ENCODE measurements at regions not wholly inside any gene's neighbourhood (a gene's known extent, or its start where the extent isn't known, plus 50 kb on each side); places are given as distances from the start of the nearest gene placed in this dataset.
A peak's percentile ranks its signal among the peaks of the same experiment; 100 is the strongest.
"Not testable (repeated sequence)": the region's sequence is repeated elsewhere in the genome, so short reads cannot be mapped to it uniquely, and the experiment has no call there.

GRCh38 chr2:150325656-150326314, 161.7 kb downstream of the RND3 start:
- Histone ChIP-seq H3K27me3 (ENCODE audit: control insufficient read depth, insufficient read depth, low read length) (peaks cover 5% of the 10 kb centered on the region), H3K36me3 (ENCODE audit: control insufficient read depth, insufficient read depth, low read length) (no peaks in the 10 kb centered on the region), H3K4me3 (ENCODE audit: low read depth, low read length) (no peak overlapping the region), H3K9me3 (ENCODE audit: control insufficient read depth, insufficient read depth, low read length) (no peaks in the 10 kb centered on the region), H3K27ac (ENCODE audit: low read depth, low read length) (no peak overlapping the region), H3K4me1 (ENCODE audit: control insufficient read depth, insufficient read depth, low read length) (peaks cover 8% of the 10 kb centered on the region)
- DNase-seq (ENCODE audit: low read depth in 4 of 6, low spot score in 6 of 6): peak in 2 of 6 donors; percentile 13 to 52
- WGBS (ENCODE audit: insufficient coverage): 92% methylated on average over 2 of the region's 6 CpGs

GRCh38 chr2:150323071-150323470, 164.4 kb downstream of the RND3 start:
- not testable (repeated sequence) for H3K4me3 ChIP-seq (ENCODE audit: low read depth, low read length); H3K9me3 ChIP-seq (ENCODE audit: control insufficient read depth, insufficient read depth, low read length); H3K27ac ChIP-seq (ENCODE audit: low read depth, low read length); DNase-seq (ENCODE audit: low read depth in 4 of 6, low spot score in 6 of 6); H3K36me3 ChIP-seq (ENCODE audit: control insufficient read depth, insufficient read depth, low read length); H3K27me3 ChIP-seq (ENCODE audit: control insufficient read depth, insufficient read depth, low read length); H3K4me1 ChIP-seq (ENCODE audit: control insufficient read depth, insufficient read depth, low read length)

DNA sequence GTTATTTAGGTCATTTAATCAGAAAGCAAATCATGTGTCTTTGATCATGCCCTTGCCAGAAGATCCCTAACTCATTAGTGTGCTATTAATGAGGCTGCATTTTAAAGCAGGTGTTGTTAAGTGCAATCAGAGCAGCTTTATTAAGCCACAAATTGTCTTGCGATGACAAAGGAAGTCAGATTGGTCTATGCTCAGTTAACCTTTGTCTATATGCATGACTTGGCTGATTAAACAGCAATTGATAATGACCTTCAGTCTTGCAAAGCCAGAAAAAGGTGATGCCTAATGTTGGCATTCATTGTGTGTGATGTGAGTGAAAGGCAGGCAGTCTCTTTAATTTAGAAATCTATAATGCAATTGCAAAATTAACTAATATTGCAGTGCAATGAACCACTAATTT, 166.9 kb downstream of the RND3 start:
- H3K36me3 ChIP-seq (ENCODE audit: control insufficient read depth, insufficient read depth, low read length): no peaks in the 10 kb centered on the region

DNA sequence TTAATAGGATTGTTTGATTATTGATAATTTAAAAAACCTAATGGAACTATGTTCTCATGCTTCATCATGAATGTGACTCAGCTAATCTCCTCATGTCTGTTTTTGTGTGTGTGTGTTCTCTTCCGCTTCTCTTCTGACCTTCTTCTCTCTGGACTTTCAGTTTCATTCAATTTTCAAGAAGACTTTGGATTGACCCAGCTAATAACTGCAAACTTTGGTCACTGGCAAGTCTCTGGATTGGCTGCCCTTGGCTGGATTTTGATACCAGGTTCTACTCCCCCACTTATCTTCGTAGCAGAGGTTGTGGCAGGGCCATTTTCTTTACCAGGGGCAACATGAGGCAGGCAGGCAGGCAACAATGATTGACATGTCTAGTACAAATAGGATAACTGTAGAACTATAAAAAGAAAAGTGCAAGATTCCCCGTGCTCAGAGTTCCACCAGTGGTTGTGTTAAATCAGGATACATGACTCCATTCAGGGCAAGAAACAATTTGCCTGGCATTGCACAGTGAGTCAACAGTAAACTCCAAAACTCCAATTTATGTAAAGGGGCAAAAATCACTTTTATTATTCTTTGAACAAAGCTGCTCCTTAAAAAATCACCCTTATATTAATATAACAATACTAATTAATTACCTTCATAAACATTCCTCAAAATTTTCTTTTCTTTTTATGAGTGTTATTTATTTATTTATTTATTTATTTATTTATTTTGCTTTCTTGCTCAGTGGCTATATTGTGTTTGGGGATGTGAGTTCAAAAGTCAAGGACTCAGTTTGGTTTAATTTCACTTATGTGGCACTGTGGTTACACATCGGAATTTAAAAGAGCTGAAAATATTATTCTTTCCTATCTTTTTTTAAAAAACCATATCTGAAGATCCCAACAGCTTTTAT, 167.6 kb downstream of the RND3 start:
- Histone ChIP-seq H3K36me3 (ENCODE audit: control insufficient read depth, insufficient read depth, low read length) (no peaks in the 10 kb centered on the region), H3K9me3 (ENCODE audit: control insufficient read depth, insufficient read depth, low read length) (peaks cover 2% of the 10 kb centered on the region), H3K4me1 (ENCODE audit: control insufficient read depth, insufficient read depth, low read length) (no peaks in the 10 kb centered on the region), H3K4me3 (ENCODE audit: low read depth, low read length) (no peak overlapping the region), H3K27ac (ENCODE audit: low read depth, low read length) (no peak overlapping the region), H3K27me3 (ENCODE audit: control insufficient read depth, insufficient read depth, low read length) (no peaks in the 10 kb centered on the region)
- DNase-seq (ENCODE audit: low read depth in 4 of 6, low spot score in 6 of 6): peak in 1 of 6 donors; percentile 2
- no CpG with 5 or more reads among the region's 4 CpGs for WGBS (ENCODE audit: insufficient coverage)

More for the DNA sequence above, 166.9 kb downstream of the RND3 start:
- Histone ChIP-seq H3K9me3 (ENCODE audit: control insufficient read depth, insufficient read depth, low read length) (peaks cover 2% of the 10 kb centered on the region), H3K4me3 (ENCODE audit: low read depth, low read length) (no peak overlapping the region), H3K4me1 (ENCODE audit: control insufficient read depth, insufficient read depth, low read length) (no peaks in the 10 kb centered on the region), H3K27me3 (ENCODE audit: control insufficient read depth, insufficient read depth, low read length) (peaks cover 2% of the 10 kb centered on the region), H3K27ac (ENCODE audit: low read depth, low read length) (no peak overlapping the region)
- peak in 2 of 6 donors; percentile 34 to 54 for DNase-seq (ENCODE audit: low read depth in 4 of 6, low spot score in 6 of 6)
- WGBS (ENCODE audit: insufficient coverage): no CpG with 5 or more reads among the region's 1 CpG

DNA sequence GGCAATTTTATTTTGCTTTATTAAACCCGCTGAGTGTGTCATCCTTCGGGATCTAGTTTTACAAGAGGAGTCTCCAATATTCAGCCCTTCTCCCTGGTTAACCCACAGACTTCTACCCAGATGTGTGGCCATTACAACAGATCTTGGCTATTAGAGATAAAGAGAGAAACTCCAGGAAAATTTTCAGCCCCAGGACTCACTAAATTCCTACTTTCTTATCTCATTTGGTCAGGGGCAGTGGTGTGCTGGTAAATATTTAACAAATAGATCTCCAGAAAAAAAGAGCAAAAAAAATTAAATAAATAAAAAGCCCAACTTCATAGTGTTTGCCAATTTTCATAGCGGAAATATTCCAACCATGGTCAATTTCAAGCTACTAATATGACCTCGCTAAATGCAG, 168.4 kb downstream of the RND3 start:
- Histone ChIP-seq H3K9me3 (ENCODE audit: control insufficient read depth, insufficient read depth, low read length) (peaks cover 2% of the 10 kb centered on the region), H3K27ac (ENCODE audit: low read depth, low read length) (no peak overlapping the region), H3K4me3 (ENCODE audit: low read depth, low read length) (no peak overlapping the region), H3K27me3 (ENCODE audit: control insufficient read depth, insufficient read depth, low read length) (no peaks in the 10 kb centered on the region), H3K36me3 (ENCODE audit: control insufficient read depth, insufficient read depth, low read length) (no peaks in the 10 kb centered on the region), H3K4me1 (ENCODE audit: control insufficient read depth, insufficient read depth, low read length) (no peaks in the 10 kb centered on the region)
- WGBS (ENCODE audit: insufficient coverage): no CpG with 5 or more reads among the region's 4 CpGs
- DNase-seq (ENCODE audit: low read depth in 4 of 6, low spot score in 6 of 6): no peak

DNA sequence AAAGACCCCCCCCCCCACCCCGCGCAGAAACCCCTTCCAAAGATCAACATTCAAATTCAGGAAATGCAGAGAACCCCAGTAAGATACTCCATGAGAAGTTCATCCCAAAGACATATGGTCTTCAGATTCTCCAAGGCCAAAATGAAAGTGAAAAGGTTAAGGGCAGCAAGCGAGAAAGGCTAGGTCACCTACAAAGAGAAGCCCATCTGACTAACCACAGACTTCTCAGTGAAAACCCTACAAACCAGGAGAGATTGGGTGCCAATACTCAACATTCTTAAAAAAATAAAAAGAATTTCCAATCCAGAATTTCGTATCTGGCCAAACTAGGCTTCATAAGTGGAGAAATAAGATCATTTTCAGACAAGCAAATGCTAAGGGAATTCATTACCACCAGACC, 175.2 kb downstream of the RND3 start:
- no CpG with 5 or more reads among the region's 4 CpGs for WGBS (ENCODE audit: insufficient coverage)
- H3K27ac ChIP-seq (ENCODE audit: low read depth, low read length): no peak overlapping the region
- no peaks in the 10 kb centered on the region for H3K4me1 ChIP-seq (ENCODE audit: control insufficient read depth, insufficient read depth, low read length)
- no peak overlapping the region for H3K4me3 ChIP-seq (ENCODE audit: low read depth, low read length)
- peaks cover 2% of the 10 kb centered on the region for H3K9me3 ChIP-seq (ENCODE audit: control insufficient read depth, insufficient read depth, low read length)
- no peaks in the 10 kb centered on the region for H3K27me3 ChIP-seq (ENCODE audit: control insufficient read depth, insufficient read depth, low read length)
- no peak for DNase-seq (ENCODE audit: low read depth in 4 of 6, low spot score in 6 of 6)
- H3K36me3 ChIP-seq (ENCODE audit: control insufficient read depth, insufficient read depth, low read length): no peaks in the 10 kb centered on the region

- Histone ChIP-seq H3K27ac (ENCODE audit: low read depth, low read length) (no peak overlapping the region), H3K36me3 (ENCODE audit: control insufficient read depth, insufficient read depth, low read length) (no peaks in the 10 kb centered on the region), H3K27me3 (ENCODE audit: control insufficient read depth, insufficient read depth, low read length) (no peaks in the 10 kb centered on the region), H3K4me3 (ENCODE audit: low read depth, low read length) (no peak overlapping the region), H3K4me1 (ENCODE audit: control insufficient read depth, insufficient read depth, low read length) (no peaks in the 10 kb centered on the region), H3K9me3 (ENCODE audit: control insufficient read depth, insufficient read depth, low read length) (no peaks in the 10 kb centered on the region)
- DNase-seq (ENCODE audit: low read depth in 4 of 6, low spot score in 6 of 6): no peak
- WGBS (ENCODE audit: insufficient coverage): 73% methylated on average over 3 of the region's 3 CpGs
Measured at GRCh38 chr2:150309311-150310080, 178.0 kb downstream of the RND3 start.

GRCh38 chr2:150307258-150307657, 180.2 kb downstream of the RND3 start:
- no peak for DNase-seq (ENCODE audit: low read depth in 4 of 6, low spot score in 6 of 6)
- H3K9me3 ChIP-seq (ENCODE audit: control insufficient read depth, insufficient read depth, low read length): peaks cover 6% of the 10 kb centered on the region
- H3K27me3 ChIP-seq (ENCODE audit: control insufficient read depth, insufficient read depth, low read length): no peaks in the 10 kb centered on the region
- H3K36me3 ChIP-seq (ENCODE audit: control insufficient read depth, insufficient read depth, low read length): no peaks in the 10 kb centered on the region
- no peak overlapping the region for H3K4me3 ChIP-seq (ENCODE audit: low read depth, low read length)
- no peaks in the 10 kb centered on the region for H3K4me1 ChIP-seq (ENCODE audit: control insufficient read depth, insufficient read depth, low read length)
- no peak overlapping the region for H3K27ac ChIP-seq (ENCODE audit: low read depth, low read length)
- WGBS (ENCODE audit: insufficient coverage): no CpG with 5 or more reads among the region's 1 CpG

GRCh38 chr2:150303281-150303680, 184.2 kb downstream of the RND3 start:
- DNase-seq (ENCODE audit: low read depth in 4 of 6, low spot score in 6 of 6): no peak
- H3K36me3 ChIP-seq (ENCODE audit: control insufficient read depth, insufficient read depth, low read length): no peaks in the 10 kb centered on the region
- no peaks in the 10 kb centered on the region for H3K27me3 ChIP-seq (ENCODE audit: control insufficient read depth, insufficient read depth, low read length)
- no peak overlapping the region for H3K4me3 ChIP-seq (ENCODE audit: low read depth, low read length)
- H3K4me1 ChIP-seq (ENCODE audit: control insufficient read depth, insufficient read depth, low read length): no peaks in the 10 kb centered on the region
- H3K27ac ChIP-seq (ENCODE audit: low read depth, low read length): no peak overlapping the region
- peaks cover 13% of the 10 kb centered on the region for H3K9me3 ChIP-seq (ENCODE audit: control insufficient read depth, insufficient read depth, low read length)
- WGBS (ENCODE audit: insufficient coverage): no CpG with 5 or more reads among the region's 1 CpG
